ENCODE measurements at regions not wholly inside any gene's neighbourhood (a gene's known extent, or its start where the extent isn't known, plus 50 kb on each side); places are given as distances from the start of the nearest gene placed in this dataset.

DNA sequence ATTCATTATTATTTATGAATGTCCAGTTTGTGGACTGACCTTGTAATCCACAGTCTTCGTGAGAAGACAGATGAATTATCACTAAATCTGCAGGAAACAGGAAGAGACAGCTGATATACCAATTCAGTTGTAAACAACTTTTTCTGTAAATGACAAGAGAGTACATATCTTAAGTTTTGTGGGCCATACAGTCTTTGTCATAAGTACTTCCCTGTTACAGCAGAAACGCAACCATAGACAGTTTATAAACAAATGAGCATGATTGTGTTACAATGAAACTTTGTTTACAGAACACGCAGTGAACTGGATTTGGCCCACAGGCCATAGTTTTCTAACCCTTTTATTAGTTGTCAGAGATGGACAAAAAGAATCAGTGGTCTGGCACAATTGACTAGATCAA, 443.4 kb downstream of the PDGFC start:
- no peak for TF ChIP-seq EZH2 (IDR thresholded peaks at IDR 0.05; ENCODE audit: borderline replicate concordance, insufficient read depth, low read depth, low read length, poor library complexity, severe bottlenecking)
- TF ChIP-seq, protein P1, sequence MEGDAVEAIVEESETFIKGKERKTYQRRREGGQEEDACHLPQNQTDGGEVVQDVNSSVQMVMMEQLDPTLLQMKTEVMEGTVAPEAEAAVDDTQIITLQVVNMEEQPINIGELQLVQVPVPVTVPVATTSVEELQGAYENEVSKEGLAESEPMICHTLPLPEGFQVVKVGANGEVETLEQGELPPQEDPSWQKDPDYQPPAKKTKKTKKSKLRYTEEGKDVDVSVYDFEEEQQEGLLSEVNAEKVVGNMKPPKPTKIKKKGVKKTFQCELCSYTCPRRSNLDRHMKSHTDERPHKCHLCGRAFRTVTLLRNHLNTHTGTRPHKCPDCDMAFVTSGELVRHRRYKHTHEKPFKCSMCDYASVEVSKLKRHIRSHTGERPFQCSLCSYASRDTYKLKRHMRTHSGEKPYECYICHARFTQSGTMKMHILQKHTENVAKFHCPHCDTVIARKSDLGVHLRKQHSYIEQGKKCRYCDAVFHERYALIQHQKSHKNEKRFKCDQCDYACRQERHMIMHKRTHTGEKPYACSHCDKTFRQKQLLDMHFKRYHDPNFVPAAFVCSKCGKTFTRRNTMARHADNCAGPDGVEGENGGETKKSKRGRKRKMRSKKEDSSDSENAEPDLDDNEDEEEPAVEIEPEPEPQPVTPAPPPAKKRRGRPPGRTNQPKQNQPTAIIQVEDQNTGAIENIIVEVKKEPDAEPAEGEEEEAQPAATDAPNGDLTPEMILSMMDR (IDR thresholded peaks at IDR 0.05) = no peak

Data from B cell (primary cell).